ENCODE measurements at regions not wholly inside any gene's neighbourhood (a gene's known extent, or its start where the extent isn't known, plus 50 kb on each side); places are given as distances from the start of the nearest gene placed in this dataset.

DNA sequence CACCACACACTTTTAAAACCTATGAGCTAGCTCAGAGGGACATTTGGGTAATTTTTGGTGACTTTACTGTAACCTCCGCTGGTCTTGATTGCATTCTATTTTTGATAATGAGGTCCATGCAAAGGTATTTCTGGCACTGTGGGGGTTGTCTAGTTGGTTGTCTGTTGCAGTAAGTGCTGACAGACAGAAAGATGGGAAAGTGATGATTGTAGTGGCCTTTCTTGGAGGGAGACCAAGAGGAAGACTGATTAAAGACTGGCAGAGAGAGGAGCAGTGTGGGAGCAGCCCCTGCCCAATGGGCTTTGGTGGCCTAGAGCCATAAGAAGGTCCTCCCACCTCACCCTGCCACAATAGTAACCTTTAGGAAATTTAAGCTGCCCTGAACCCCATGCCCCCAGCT is 173.4 kb upstream of the CTBP2 start:
- intact Hi-C loops (cut with DNase I): no loop called here
- 79 to 80% methylated on average over 1 of the region's 1 CpG for WGBS, 2 donors
- H3K36me3 ChIP-seq (replicated peaks in 1 of 2; ENCODE audit: insufficient read depth in 1 of 2, low read depth in 2 of 2): no peaks in the 10 kb centered on the region
- H3K27ac ChIP-seq: no peak overlapping the region
- H3K27me3 ChIP-seq: no peaks in the 10 kb centered on the region
- H3K4me3 ChIP-seq: no peak overlapping the region
- ATAC-seq (no peak), DNase-seq (no peak)
- no peaks in the 10 kb centered on the region for H3K9me3 ChIP-seq
- TF ChIP-seq CTCF (IDR thresholded peaks at IDR 0.05) (no peak), POLR2A (IDR thresholded peaks at IDR 0.05) (no peak)
- no peaks in the 10 kb centered on the region for H3K4me1 ChIP-seq

- WGBS, 2 donors: 64 to 67% methylated on average over 4 of the region's 4 CpGs
- DNase-seq: no peak
- intact Hi-C loops (cut with DNase I): no loop called here
- Histone ChIP-seq H3K27ac (no peak overlapping the region), H3K27me3 (no peaks in the 10 kb centered on the region), H3K4me3 (no peak overlapping the region), H3K36me3 (replicated peaks in 1 of 2; ENCODE audit: insufficient read depth in 1 of 2, low read depth in 2 of 2) (no peaks in the 10 kb centered on the region), H3K4me1 (no peaks in the 10 kb centered on the region), H3K9me3 (no peaks in the 10 kb centered on the region)
- no peak for TF ChIP-seq POLR2A (IDR thresholded peaks at IDR 0.05)
- TF ChIP-seq CTCF (IDR thresholded peaks at IDR 0.05): no peak
- no peak for ATAC-seq
Observed at GRCh38 chr10:125333209-125333591, 172.8 kb upstream of the CTBP2 start.

DNA sequence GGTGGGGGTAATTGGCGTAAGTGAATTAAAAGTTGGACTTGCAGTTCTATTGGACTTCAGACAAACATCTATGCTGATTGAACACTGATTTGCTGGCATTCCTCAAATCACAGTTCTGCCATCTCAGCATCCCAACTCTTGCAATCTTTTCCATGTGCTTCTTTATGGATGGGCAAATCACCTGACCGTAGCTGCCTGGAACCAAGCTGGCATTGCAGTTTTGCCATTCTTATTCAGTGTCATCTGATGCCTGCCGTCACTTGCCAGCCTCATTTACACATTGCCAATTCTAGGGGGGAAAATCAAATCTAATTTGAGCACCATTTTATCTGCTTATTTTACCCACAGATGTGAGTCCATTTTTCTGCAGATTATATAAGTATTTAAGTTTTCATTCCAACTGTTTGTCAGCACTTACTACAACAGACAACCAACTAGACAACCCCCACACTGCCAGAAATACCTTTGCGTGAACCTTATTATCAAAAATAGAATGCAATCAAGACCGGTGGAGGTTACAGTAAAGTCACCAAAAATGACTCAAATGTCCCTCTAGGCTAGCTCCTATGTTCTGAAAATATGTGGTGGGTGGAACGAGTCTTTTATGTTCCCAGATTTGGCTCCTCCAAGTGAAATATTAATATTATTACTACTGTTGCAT is 172.3 kb upstream of the CTBP2 start:
- no peak for ATAC-seq
- Histone ChIP-seq H3K27me3 (no peaks in the 10 kb centered on the region), H3K36me3 (replicated peaks in 1 of 2; ENCODE audit: insufficient read depth in 1 of 2, low read depth in 2 of 2) (no peaks in the 10 kb centered on the region), H3K27ac (no peak overlapping the region), H3K4me3 (no peak overlapping the region), H3K4me1 (no peaks in the 10 kb centered on the region), H3K9me3 (no peaks in the 10 kb centered on the region)
- intact Hi-C loops (cut with DNase I): no loop called here
- DNase-seq: no peak
- WGBS, 2 donors: 83 to 90% methylated on average over 6 of the region's 6 CpGs
- TF ChIP-seq CTCF (IDR thresholded peaks at IDR 0.05) (no peak), POLR2A (IDR thresholded peaks at IDR 0.05) (no peak)

GRCh38 chr10:125331056-125331455 is 170.7 kb upstream of the CTBP2 start:
- TF ChIP-seq POLR2A (IDR thresholded peaks at IDR 0.05) (no peak), CTCF (IDR thresholded peaks at IDR 0.05) (no peak)
- intact Hi-C loops (cut with DNase I): no loop called here
- Histone ChIP-seq H3K4me1 (no peaks in the 10 kb centered on the region), H3K27ac (no peak overlapping the region), H3K36me3 (replicated peaks in 1 of 2; ENCODE audit: insufficient read depth in 1 of 2, low read depth in 2 of 2) (no peaks in the 10 kb centered on the region), H3K27me3 (no peaks in the 10 kb centered on the region), H3K9me3 (no peaks in the 10 kb centered on the region), H3K4me3 (no peak overlapping the region)
- ATAC-seq (no peak), DNase-seq (no peak)
- WGBS, 2 donors: 92 to 96% methylated on average over 5 to 7 of the region's 7 CpGs

GRCh38 chr10:125329056-125329455 is 168.7 kb upstream of the CTBP2 start:
- no peak for TF ChIP-seq CTCF (IDR thresholded peaks at IDR 0.05)
- no peak for TF ChIP-seq POLR2A (IDR thresholded peaks at IDR 0.05)
- ATAC-seq (no peak), DNase-seq (no peak)
- H3K4me3 ChIP-seq: no peak overlapping the region
- intact Hi-C loops (cut with DNase I): no loop called here
- H3K36me3 ChIP-seq (replicated peaks in 1 of 2; ENCODE audit: insufficient read depth in 1 of 2, low read depth in 2 of 2): no peaks in the 10 kb centered on the region
- no peaks in the 10 kb centered on the region for H3K27me3 ChIP-seq
- H3K9me3 ChIP-seq: no peaks in the 10 kb centered on the region
- WGBS, 2 donors: 70 to 73% methylated on average over 6 of the region's 6 CpGs
- H3K4me1 ChIP-seq: no peaks in the 10 kb centered on the region
- H3K27ac ChIP-seq: no peak overlapping the region
